GM12878 (cell line): ENCODE measurements at regions not wholly inside any gene's neighbourhood (a gene's known extent, or its start where the extent isn't known, plus 50 kb on each side); places are given as distances from the start of the nearest gene placed in this dataset.

Source experiments
- ATAC-seq: fragments of 200-7000 bp; cut with Tn5 transposase; 3 replicates; pipeline ENCODE4 v1.9.1; 2020; ENCODE audit warnings: mild to moderate bottlenecking, moderate library complexity
- BruUV-seq: library from RNA; stranded (reverse); fragments of 400-500 nt; replicated peaks from 2 replicates; lab custom pipeline; 2021; lab: Mats Ljungman, UMichigan
- CTCF ChIA-PET: fragments of 300-600 bp; sonication (Branson Sonifier 250); formaldehyde crosslinking; extraction: SDS; loops from one replicate; lab custom pipeline; 2021; ENCODE audit warnings: inconsistent platforms; lab: Yijun Ruan, JAX
- POLR2A ChIA-PET: fragments of 350-600 bp; formaldehyde crosslinking; extraction: SDS; loops from one replicate; lab custom pipeline; 2021; ENCODE audit warnings: inconsistent platforms; lab: Charles Lee
- RAD21 ChIA-PET: fragments of 300-600 bp; sonication (Branson Sonifier 250); formaldehyde crosslinking; loops from one replicate; lab custom pipeline; 2023; ENCODE audit warnings: antibody characterized with exemption; ENCODE audit not compliant: unreplicated experiment; lab: Charles Lee
- SMC1A ChIA-PET: fragments of 300-600 bp; sonication (Branson Sonifier 250); formaldehyde crosslinking; loops from one replicate; lab custom pipeline; 2023; ENCODE audit not compliant: unreplicated experiment, uncharacterized antibody; lab: Charles Lee
- DNase-seq: peaks from one replicate; pipeline ENCODE4 v3.0.0-alpha.2; 2011; ENCODE audit warnings: low read depth, low spot score
- FAIRE-seq: peaks from 3 replicates; lab custom pipeline; 2011; peaks lifted over from hg19 to GRCh38; lab: Jason Lieb, UNC
- H2AFZ ChIP-seq: 2 replicates; pipeline ENCODE4 v1.6.0; 2011; ENCODE audit warnings: low read depth, low read length, control low read depth; ENCODE audit not compliant: control insufficient read depth
- H3K27ac ChIP-seq: 2 replicates; pipeline ENCODE4 v1.5.1; 2011; ENCODE audit warnings: control low read depth; ENCODE audit not compliant: control insufficient read depth, insufficient read depth
- H3K27me3 ChIP-seq, 2 experiments: replicated peaks in 1 of 2; 2 replicates each; pipeline versions ENCODE4 v1.6.0 to v1.6.1; 2011; ENCODE audit warnings: low read length in 1 of 2; ENCODE audit not compliant: control insufficient read depth in 2 of 2, insufficient read depth in 2 of 2
- H3K36me3 ChIP-seq, 2 experiments: 2 replicates each; pipeline ENCODE4 v1.5.1; 2011; ENCODE audit warnings: low read length in 1 of 2; ENCODE audit not compliant: control insufficient read depth in 2 of 2, insufficient read depth in 2 of 2
- H3K4me1 ChIP-seq: 2 replicates; pipeline ENCODE4 v1.6.1; 2011; ENCODE audit warnings: mild to moderate bottlenecking, low read length, moderate library complexity, mixed read lengths; ENCODE audit not compliant: control insufficient read depth, insufficient read depth
- H3K4me2 ChIP-seq: 2 replicates; pipeline ENCODE4 v1.6.0; 2011; ENCODE audit warnings: control low read depth; ENCODE audit not compliant: control insufficient read depth, insufficient read depth
- H3K4me3 ChIP-seq: fragments of 200-600 bp; sonication (generic); 2 replicates; pipeline ENCODE4 v1.5.1; 2016
- H3K79me2 ChIP-seq: 2 replicates; pipeline ENCODE4 v1.6.0; 2011; ENCODE audit warnings: low read length; ENCODE audit not compliant: control insufficient read depth, insufficient read depth
- H3K9ac ChIP-seq: 2 replicates; pipeline ENCODE4 v1.8.0; 2011; ENCODE audit warnings: low read length, control low read depth, mixed read lengths; ENCODE audit not compliant: control insufficient read depth, insufficient read depth
- H3K9me3 ChIP-seq: replicated peaks from 3 replicates; pipeline ENCODE4 v1.5.1; 2011; ENCODE audit warnings: mild to moderate bottlenecking, low read length; ENCODE audit not compliant: control insufficient read depth, insufficient read depth
- H4K20me1 ChIP-seq: 2 replicates; pipeline ENCODE4 v1.6.0; 2011; ENCODE audit not compliant: control insufficient read depth, insufficient read depth
- ASH2L ChIP-seq: fragments of 300-600, 200-600 bp; sonication (generic); IDR thresholded peaks from 2 replicates; pipeline ENCODE4 v1.6.1; 2017; ENCODE audit warnings: low read depth, mild to moderate bottlenecking, borderline replicate concordance
- CREM ChIP-seq: IDR thresholded peaks from 2 replicates; pipeline ENCODE4 v1.6.1; 2014; ENCODE audit warnings: antibody characterized with exemption, low read depth
- DPF2 ChIP-seq: fragments of 450-650 bp; IDR thresholded peaks from 2 replicates; pipeline ENCODE4 v1.6.1; 2017; ENCODE audit warnings: mild to moderate bottlenecking
- EGR1 ChIP-seq, 2 experiments: IDR thresholded peaks; 1 replicate in 1 of 2; 2 replicates in 1 of 2; pipeline ENCODE4 v1.6.1; 2011 to 2012; ENCODE audit warnings: low read depth in 2 of 2, low read length in 2 of 2, borderline replicate concordance in 1 of 2, mild to moderate bottlenecking in 1 of 2, moderate library complexity in 1 of 2
- ESRRA ChIP-seq: IDR thresholded peaks from 2 replicates; pipeline ENCODE4 v1.6.1; 2012; ENCODE audit warnings: mild to moderate bottlenecking, low read length, improper control_type of control experiment
- KLF5 ChIP-seq: fragments of 450-650 bp; IDR thresholded peaks from 2 replicates; pipeline ENCODE4 v1.6.1; 2014; ENCODE audit warnings: mild to moderate bottlenecking; ENCODE audit not compliant: partially characterized antibody
- NFYB ChIP-seq: IDR thresholded peaks from 2 replicates; pipeline ENCODE4 v1.6.1; 2011; ENCODE audit warnings: low read depth, mild to moderate bottlenecking, low read length, improper control_type of control experiment, moderate library complexity; ENCODE audit not compliant: insufficient read depth
- RFX5 ChIP-seq: IDR thresholded peaks from 2 replicates; pipeline ENCODE4 v1.6.1; 2011; ENCODE audit warnings: low read depth, low read length, improper control_type of control experiment
- SMARCA5 ChIP-seq: fragments of 450-650 bp; IDR thresholded peaks from 2 replicates; pipeline ENCODE4 v1.6.1; 2017; ENCODE audit warnings: mild to moderate bottlenecking
- STAT1 ChIP-seq: fragments of 450-650 bp; conservative IDR thresholded peaks from 2 replicates; pipeline ENCODE4 v1.6.1; 2014; ENCODE audit warnings: antibody characterized with exemption, mild to moderate bottlenecking
- YBX1 ChIP-seq: fragments of 450-650 bp; IDR thresholded peaks from 2 replicates; pipeline ENCODE4 v1.6.1; 2016; ENCODE audit warnings: antibody characterized with exemption
- ZNF207 ChIP-seq: fragments of 450-650 bp; IDR thresholded peaks from 2 replicates; pipeline ENCODE4 v1.6.1; 2014; ENCODE audit warnings: antibody characterized with exemption, mild to moderate bottlenecking, borderline replicate concordance
- WGBS: methylation state at CpG from one replicate; pipeline ENCODE4 v1.1.6; 2016; ENCODE audit warnings: low lambda C conversion rate; ENCODE audit not compliant: insufficient replicate concordance, insufficient coverage; ENCODE audit errors: missing lambda C conversion rate; 5-methylcytosine and 5-hydroxymethylcytosine counted together
- in situ Hi-C: fragments of 300-500 bp; cut with MboI; formaldehyde crosslinking; loops from 9 replicates; pipeline ENCODE4 v1.14.3; 2018; ENCODE audit warnings: mixed read lengths
- intact Hi-C: fragments of 100-400 bp; cut with micrococcal nuclease; formaldehyde crosslinking; loops from one replicate; pipeline ENCODE4 v1.14.2; 2022; ENCODE audit not compliant: unreplicated experiment
- TF ChIP-seq, protein P1 (sequence below): IDR thresholded peaks from 2 replicates; pipeline ENCODE4 v1.6.1; 2011; ENCODE audit warnings: low read depth, low read length, improper control_type of control experiment, borderline replicate concordance
- TF ChIP-seq, protein P2 (sequence below): fragments of 150-350 bp; IDR thresholded peaks from 2 replicates; pipeline ENCODE4 v1.6.1; 2014; ENCODE audit warnings: mild to moderate bottlenecking, low read depth, low read length
- TF ChIP-seq, protein P3 (sequence below): IDR thresholded peaks from 2 replicates; pipeline ENCODE4 v1.6.1; 2012; ENCODE audit warnings: mild to moderate bottlenecking, low read depth, low read length

DNA sequence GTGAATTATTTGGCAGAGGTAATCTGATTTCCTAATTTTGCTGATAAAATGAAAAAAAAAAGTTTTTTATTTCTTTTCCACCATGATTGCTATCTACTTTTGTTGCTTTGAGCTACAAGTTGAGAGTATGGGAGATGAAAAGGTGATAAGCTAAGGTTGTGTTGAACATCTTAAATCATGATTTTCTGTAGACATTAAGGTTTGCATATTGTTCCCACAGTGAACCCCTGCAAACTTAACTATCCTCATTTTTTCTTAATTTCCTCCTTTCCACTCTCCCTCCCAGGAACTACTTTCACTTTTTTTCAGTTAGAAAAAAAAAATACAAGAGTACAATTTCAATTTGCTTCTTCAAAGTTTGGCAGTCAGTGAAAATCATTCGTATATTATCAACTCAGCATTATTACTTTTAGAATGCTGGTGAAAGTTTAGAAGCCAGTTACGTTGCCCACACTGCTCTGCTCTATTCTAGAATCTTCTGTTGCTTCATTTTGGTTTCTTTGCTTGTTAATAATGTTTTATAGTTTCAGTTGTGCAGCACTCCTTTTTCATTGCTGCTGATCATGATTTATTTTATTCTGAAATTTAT lies 673.8 kb upstream of the CITED2 start:
- SMC1A ChIA-PET: interaction anchor here (0.6 to 1.3 kb wide), 3 partner anchors 33 to 678 kb away, joined by 3 to 5 read pairs (median 3); no protein-coding TSS in a partner anchor
- Histone ChIP-seq H3K27me3 (no peaks in the 10 kb centered on the region), H3K36me3 (no peaks in the 10 kb centered on the region), H3K79me2 (no peaks in the 10 kb centered on the region), H3K4me3 (no peak overlapping the region), H3K27ac (no peak overlapping the region), H3K9ac (no peak overlapping the region), H3K4me2 (no peak overlapping the region), H2AFZ (no peak overlapping the region), H3K9me3 (no peaks in the 10 kb centered on the region), H4K20me1 (no peaks in the 10 kb centered on the region), H3K4me1 (no peaks in the 10 kb centered on the region)
- DNase-seq (no peak), ATAC-seq (no peak), FAIRE-seq (no peak)
- WGBS: 0% methylated on average over 2 of the region's 2 CpGs
- in situ Hi-C loops: no loop called here
- CTCF ChIA-PET: no interaction called here
- TF ChIP-seq RFX5: no peak
- TF ChIP-seq KLF5: no peak
- TF ChIP-seq NFYB: no peak
- no peak for TF ChIP-seq ASH2L
- TF ChIP-seq DPF2: no peak
- TF ChIP-seq EGR1 (IDR thresholded peaks at IDR 0.05; ENCODE audit: borderline replicate concordance in 1 of 2, low read depth in 2 of 2, low read length in 2 of 2): no peak
- no peak for TF ChIP-seq SMARCA5
- TF ChIP-seq, protein P1, sequence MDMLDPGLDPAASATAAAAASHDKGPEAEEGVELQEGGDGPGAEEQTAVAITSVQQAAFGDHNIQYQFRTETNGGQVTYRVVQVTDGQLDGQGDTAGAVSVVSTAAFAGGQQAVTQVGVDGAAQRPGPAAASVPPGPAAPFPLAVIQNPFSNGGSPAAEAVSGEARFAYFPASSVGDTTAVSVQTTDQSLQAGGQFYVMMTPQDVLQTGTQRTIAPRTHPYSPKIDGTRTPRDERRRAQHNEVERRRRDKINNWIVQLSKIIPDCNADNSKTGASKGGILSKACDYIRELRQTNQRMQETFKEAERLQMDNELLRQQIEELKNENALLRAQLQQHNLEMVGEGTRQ: no peak
- TF ChIP-seq, protein P2, sequence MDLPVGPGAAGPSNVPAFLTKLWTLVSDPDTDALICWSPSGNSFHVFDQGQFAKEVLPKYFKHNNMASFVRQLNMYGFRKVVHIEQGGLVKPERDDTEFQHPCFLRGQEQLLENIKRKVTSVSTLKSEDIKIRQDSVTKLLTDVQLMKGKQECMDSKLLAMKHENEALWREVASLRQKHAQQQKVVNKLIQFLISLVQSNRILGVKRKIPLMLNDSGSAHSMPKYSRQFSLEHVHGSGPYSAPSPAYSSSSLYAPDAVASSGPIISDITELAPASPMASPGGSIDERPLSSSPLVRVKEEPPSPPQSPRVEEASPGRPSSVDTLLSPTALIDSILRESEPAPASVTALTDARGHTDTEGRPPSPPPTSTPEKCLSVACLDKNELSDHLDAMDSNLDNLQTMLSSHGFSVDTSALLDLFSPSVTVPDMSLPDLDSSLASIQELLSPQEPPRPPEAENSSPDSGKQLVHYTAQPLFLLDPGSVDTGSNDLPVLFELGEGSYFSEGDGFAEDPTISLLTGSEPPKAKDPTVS: no peak
- no peak for TF ChIP-seq STAT1
- TF ChIP-seq YBX1: no peak
- no peak for TF ChIP-seq ZNF207
- TF ChIP-seq CREM: no peak
- no peak for TF ChIP-seq ESRRA
- TF ChIP-seq, protein P3, sequence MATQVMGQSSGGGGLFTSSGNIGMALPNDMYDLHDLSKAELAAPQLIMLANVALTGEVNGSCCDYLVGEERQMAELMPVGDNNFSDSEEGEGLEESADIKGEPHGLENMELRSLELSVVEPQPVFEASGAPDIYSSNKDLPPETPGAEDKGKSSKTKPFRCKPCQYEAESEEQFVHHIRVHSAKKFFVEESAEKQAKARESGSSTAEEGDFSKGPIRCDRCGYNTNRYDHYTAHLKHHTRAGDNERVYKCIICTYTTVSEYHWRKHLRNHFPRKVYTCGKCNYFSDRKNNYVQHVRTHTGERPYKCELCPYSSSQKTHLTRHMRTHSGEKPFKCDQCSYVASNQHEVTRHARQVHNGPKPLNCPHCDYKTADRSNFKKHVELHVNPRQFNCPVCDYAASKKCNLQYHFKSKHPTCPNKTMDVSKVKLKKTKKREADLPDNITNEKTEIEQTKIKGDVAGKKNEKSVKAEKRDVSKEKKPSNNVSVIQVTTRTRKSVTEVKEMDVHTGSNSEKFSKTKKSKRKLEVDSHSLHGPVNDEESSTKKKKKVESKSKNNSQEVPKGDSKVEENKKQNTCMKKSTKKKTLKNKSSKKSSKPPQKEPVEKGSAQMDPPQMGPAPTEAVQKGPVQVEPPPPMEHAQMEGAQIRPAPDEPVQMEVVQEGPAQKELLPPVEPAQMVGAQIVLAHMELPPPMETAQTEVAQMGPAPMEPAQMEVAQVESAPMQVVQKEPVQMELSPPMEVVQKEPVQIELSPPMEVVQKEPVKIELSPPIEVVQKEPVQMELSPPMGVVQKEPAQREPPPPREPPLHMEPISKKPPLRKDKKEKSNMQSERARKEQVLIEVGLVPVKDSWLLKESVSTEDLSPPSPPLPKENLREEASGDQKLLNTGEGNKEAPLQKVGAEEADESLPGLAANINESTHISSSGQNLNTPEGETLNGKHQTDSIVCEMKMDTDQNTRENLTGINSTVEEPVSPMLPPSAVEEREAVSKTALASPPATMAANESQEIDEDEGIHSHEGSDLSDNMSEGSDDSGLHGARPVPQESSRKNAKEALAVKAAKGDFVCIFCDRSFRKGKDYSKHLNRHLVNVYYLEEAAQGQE: no peak
- intact Hi-C loops: no loop called here
- POLR2A ChIA-PET: no interaction called here
- no TSS peak for BruUV-seq
- RAD21 ChIA-PET: interaction anchor here (1.0 kb wide), 1 partner anchor 165 kb away, joined by 3 read pairs; no protein-coding TSS in a partner anchor
